HG03469 (cell line): ENCODE measurements at regions not wholly inside any gene's neighbourhood (a gene's known extent, or its start where the extent isn't known, plus 50 kb on each side); places are given as distances from the start of the nearest gene placed in this dataset.

Experiments used
- ATAC-seq: cut with Tn5 transposase; IDR thresholded peaks from one replicate; pipeline ENCODE4 v1.9.1; 2021; ENCODE audit warnings: mild to moderate bottlenecking, moderate library complexity, moderate number of reproducible peaks; ENCODE audit not compliant: unreplicated experiment

DNA sequence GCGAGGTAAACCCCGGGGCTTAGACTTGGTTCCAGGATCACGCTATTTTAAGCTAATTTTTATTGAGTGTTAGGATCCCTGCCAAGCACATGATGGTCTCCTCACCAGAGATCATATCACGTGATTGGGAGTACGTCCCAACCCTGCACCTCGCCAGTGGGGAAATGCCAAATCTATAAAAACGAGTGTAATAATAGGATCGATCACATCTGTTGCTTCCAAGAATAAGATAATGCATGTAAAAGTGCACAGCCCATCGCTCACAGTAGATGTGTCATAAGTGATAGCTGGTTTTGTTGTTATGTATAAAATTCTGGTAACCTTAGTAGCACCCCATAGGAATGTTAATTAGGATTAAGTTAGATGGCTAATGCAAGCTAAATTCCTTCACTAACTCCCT, 581.0 kb upstream of the TMEM132C start:
- ATAC-seq: no peak

- ATAC-seq: no peak
Measured at GRCh38 chr12:127687181-127687580, 579.8 kb upstream of the TMEM132C start.

DNA sequence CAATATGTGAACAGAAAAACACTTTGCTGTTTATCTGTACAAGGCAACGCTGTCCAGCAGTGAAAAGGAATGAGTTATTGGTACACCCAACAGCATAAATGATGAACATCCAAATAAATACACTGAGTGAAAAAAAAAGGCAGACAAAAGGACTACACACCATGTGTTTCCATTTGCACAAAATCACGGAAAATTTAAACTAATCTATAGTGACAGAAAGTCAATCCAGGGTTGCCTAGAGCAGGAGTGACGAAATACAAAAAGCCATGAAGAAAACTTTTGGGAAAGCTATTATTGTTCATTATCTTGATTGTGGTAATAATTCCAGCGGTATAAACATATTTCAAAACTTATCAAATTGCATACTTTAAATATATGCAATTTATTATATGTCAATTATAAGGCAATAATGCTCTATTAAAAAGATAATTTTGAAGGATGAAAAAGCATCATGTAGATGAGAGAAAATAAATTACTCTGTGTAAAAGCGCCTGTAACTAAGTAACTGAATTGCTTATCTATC, 578.0 kb upstream of the TMEM132C start:
- no peak for ATAC-seq

DNA sequence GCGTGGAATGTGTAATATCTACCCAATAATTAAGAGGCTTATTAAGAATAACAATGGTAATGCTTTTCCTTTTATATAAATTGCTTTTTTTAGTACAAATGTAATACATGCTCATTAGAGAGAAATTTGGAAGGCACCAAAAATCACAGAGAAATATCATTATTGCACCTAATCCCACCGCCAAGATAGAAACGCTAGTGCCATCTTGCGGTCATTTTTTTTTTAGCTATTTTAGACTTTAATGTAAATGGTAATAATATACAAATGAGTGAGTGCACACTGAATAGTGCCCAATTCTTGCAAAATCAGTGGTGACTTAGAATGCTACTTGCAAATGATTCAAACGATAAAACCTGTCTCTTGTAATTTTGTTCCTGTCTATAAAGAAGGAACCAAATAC, 576.8 kb upstream of the TMEM132C start:
- ATAC-seq: no peak

DNA sequence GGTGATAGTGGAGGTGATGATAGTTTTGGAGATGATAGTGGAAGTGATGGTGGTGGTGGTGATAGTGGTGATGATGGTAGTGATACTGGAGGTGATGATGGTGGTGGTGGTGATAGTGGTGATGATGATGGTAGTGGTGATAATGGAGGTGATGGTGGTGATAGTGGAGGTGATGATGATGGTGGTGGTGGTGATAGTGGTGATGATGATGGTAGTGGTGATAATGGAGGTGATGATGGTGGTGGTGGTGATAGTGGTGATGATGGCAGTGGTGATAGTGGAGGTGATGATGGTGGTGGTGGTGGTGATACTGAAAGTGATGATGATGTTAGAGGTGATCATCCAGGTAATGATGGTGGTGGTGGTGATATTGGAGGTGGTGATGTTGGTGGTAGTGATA, 570.0 kb upstream of the TMEM132C start:
- ATAC-seq: no peak

- no peak for ATAC-seq
Measured at GRCh38 chr12:127703026-127703425, 563.9 kb upstream of the TMEM132C start.

- no peak for ATAC-seq
Measured at GRCh38 chr12:127711108-127711507, 555.9 kb upstream of the TMEM132C start.

GRCh38 chr12:127712561-127712960, 554.4 kb upstream of the TMEM132C start:
- ATAC-seq: no peak

DNA sequence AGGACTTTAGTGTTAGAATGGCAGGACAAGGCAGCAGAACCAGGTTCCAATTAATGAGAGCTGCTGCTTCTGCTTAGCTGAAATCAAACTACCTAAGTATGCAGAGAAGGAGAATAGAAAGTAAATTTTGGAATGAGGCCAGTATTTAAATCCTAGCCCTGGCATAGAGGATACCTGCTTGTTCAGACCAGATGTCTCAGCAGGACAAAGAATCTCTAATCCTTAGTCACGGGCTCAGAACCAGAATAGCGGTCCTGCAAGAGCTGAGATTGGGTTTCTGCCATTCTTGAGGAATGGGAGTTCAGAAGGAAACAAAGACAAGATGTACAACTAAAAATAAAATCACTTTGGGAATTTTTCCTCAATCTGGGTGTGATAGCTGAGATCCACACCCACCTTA, 550.8 kb upstream of the TMEM132C start:
- ATAC-seq: no peak

DNA sequence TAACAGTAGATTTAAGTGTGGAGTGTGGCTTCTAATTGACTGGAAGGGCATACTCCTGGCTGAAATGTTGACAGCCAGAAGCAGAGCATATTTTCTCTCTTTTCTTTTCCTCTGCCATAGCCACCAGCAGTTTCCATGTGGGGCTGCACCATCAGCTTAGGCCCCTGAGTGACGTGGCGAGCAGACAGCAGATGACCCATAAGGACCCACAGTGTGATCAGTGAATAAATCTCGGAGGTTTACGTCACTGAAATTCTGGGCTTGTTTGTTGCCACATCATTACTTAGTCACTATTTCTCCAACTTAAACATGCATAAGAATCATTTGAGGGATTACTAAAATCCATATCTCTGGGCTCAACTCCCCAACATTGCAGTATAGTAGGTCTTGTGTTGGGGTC, 549.7 kb upstream of the TMEM132C start:
- ATAC-seq: no peak

- ATAC-seq: no peak
Measured at GRCh38 chr12:127720334-127720733, 546.6 kb upstream of the TMEM132C start.

GRCh38 chr12:127722611-127723010, 544.4 kb upstream of the TMEM132C start:
- no peak for ATAC-seq

GRCh38 chr12:127723251-127723650, 543.7 kb upstream of the TMEM132C start:
- no peak for ATAC-seq

DNA sequence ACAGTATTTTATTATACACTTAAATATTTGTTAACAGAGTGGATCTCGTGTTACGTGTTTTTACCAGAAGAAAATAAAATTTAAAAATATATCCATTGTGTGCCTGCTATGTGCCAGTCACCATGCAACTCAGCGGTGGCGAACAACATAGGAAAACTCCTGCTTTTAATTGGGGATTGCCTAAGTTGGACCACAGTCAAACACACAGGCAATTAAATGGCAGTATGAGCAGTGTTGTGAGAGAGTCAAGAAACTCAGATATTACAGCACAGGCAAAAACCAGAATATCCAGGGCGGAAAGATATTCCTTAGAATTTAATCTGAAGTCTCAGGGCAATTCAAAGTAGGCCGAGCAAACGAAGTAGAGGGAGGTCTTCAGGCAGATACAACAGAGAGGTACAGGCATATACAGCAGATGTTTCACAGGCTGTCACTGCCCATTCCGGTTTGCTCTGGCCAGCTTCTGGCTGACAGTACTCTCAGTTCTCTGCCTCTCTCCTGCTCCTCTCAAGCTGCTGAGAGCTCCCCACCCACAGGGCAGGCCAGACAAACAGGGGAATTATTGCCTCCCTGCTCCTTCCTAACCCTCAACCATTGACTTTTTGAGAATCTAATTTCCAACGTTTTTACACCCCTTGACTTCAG, 540.2 kb upstream of the TMEM132C start:
- ATAC-seq: no peak

GRCh38 chr12:127728285-127728684, 538.7 kb upstream of the TMEM132C start:
- no peak for ATAC-seq

DNA sequence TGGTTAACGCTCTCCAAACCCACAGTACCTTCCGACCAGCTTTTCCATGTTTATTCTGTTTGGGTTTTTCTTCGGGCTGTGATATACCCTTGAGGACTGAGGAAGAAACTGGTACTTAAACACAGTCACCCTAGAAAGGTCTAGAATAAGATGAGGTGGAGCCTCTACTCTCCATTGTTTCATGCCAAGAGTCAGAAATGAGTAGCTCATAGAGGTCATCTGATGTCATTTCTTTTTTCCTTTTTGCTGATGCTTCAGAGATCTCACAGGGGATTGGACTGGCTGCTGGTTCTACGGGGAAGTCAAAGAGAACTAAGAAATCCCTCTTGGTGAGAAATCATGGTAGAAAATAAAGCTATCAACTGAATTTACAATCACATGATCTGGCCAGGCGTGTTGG, 538.2 kb upstream of the TMEM132C start:
- ATAC-seq: no peak

- no peak for ATAC-seq
Measured at GRCh38 chr12:127729381-127729780, 537.6 kb upstream of the TMEM132C start.

- ATAC-seq: no peak
Measured at GRCh38 chr12:127731657-127732056, 535.3 kb upstream of the TMEM132C start.

DNA sequence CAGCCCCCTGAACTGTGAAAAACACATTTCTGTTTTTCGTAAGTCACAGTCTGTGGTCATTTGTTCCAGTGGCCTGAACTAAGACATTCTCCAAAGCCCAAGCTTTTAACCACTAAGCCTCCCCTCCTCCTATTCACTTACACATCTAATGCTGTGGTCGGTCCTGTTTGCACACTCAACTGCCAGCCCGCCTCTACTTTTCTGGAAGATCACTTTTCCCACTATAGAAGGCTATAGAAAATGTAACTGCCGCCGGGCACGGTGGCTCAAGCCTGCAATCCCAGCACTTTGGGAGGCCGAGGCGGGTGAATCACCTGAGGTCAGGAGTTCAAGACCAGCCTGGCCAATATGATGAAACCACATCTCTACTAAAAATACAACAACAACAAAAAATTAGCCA, 524.7 kb upstream of the TMEM132C start:
- ATAC-seq: no peak

DNA sequence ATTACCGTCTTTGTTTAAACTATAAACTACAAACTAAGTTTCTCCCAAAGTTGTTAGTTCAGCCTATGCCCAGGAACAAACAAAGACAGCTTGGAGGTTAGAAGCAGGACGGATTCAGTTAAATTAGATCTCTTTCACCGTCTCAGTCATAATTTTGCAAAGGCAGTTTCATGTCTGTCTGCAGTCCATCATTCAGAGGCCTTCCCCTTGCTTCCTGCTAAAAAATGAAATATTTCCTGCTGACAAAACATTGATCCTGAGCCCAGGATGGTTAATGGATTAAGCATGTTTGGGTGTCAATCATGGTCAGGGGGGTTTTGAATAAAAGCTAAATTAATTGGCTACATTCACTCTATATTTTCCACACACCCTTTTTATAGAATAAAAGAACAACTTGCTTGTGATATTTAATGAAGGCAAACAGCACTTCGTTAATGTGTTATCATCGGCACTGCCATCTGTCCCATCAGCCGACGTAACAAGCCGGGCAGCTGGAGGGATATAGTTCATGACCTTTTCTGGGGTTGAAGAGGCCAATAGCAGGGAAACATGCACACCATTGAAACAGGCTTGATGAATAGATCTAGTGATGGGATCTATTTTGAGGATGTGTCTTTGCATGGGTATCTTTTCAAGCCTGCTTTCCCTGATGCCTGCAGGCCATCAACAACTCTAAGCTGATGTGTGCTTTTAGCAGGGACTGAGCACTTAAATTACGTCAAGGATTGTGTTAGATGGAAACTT, 521.3 kb upstream of the TMEM132C start:
- ATAC-seq: no peak

GRCh38 chr12:127749416-127749815, 517.6 kb upstream of the TMEM132C start:
- no peak for ATAC-seq

DNA sequence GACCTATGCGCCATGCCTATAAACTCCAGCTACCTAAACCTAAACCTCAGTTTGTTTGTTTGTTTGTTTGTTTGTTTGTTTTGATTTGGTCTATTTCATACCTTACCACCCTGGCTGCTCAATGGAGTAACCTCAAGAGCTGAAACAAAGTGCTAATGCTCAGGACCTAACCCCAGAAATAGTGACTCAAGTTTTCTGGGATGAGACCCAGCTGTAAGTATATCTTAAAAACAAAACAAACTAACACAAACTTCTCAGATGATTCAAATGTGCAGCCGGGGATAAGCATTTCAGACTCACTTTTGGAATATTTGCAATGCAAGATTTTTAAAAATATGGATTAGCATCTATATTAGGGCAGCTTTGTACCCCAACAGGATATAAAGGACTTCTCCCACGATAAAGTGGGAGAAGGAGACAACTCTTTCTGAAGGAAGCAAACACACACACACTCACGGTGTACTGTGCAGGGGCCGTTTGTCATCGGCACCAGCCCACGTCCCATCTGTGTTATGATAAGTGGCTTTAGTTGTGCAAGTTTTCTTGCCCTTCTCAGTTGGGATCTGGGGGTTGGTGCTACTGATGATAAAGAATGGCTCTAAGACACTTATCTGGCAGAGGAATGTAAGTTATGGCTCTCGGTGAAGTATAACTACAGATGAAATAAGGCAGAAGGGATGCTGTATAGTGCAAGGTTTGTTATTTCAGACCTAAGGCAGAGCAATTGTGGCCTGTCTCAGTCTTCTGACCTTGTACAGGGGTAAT, 516.7 kb upstream of the TMEM132C start:
- no peak for ATAC-seq
